Fibroblast of peridontal ligament (primary cell): ENCODE measurements at regions not wholly inside any gene's neighbourhood (a gene's known extent, or its start where the extent isn't known, plus 50 kb on each side); places are given as distances from the start of the nearest gene placed in this dataset.
A peak's percentile ranks its signal among the peaks of the same experiment; 100 is the strongest.

Experiments used
- DNase-seq: peaks from one replicate; pipeline ENCODE4 v3.0.0-alpha.2; 2010; ENCODE audit errors: extremely low read depth

DNA sequence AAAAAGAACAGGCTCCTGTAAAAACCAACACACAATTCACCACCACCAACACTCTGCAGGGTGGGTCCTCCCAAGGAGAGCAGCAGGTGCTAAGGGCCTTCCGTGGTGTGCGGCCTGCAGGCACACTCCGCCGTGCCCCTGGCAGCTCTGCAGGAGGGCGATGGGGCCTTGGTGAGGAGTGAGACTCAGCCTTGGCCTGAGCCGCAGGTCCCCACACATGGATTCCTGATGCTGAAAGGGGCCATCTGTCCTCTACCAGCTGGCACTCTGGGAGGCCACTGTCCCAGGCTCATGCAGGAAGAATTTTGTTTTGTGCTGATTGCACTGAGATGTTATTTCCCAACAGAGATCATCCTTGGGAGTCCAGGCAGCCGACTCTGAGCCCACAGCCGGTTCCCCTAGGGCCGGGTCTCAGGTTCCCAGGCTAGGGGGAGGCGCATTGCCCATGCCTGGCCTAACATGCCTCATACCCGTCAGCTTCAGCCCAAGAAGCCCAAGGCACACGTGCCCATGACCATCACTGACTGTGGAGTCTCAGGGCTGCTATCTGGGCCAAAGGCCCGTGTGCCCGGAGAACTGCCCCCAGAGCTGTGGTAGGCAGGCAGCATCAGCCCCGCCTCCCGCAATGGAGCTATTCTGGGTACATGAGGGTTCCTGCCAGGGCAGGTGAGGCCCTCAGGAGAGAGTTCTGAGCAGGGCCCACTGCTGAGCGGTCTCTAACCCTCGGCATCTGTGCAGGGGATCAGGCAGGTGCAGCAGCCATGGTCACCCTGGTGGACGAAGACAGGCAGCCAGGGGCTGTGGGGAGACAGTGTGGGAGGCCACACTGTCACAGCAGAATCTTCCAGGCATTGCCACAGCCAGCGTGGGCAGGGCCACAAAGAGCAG lies 97.9 kb upstream of the ZNF469 start:
- no peak for DNase-seq

DNA sequence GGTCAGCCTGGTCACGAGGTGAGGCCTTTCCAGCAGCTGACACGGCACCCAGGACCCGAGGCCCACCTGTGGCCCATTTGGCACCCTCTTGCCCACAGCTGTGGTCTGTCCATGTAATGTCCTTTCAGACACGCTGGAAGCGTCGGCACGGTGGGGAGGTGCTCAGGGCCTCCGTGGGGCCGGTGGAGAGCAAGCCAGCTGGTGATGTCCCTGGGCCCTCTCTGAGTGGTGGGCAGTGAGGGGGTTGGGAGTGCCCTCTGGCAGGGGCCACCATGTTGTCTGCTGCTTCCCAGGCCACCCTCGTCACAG lies 97.3 kb upstream of the ZNF469 start:
- DNase-seq, result no peak

DNA sequence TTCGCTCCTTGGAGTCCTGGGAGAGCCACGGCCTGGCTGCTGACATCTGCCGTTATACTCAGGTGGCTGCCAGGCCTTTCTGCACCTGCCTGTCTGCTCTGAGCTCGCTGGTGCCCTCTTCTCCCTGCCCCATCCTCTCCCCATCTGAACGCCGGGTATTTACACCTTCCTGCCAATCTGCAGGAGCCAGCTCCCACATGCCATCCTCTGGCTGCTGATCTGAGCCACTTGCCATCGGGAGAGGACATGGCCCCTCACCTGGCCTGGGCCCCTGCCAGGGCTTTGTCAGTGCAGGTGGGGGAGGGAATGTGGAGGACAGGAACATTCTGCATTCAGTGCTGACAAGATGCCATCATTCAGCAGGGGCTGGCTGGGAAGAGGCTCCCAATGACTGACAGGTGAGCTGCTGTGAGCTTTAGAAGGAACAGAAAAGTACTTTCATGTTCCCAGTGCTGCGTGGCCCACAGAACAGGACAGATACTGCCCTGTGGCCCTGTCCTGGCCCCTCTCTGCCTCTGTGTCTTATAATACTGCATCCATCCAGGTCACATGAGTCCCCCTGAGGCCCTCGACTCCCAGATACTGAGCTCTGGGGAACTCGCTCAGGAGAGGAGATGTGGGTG lies 96.3 kb upstream of the ZNF469 start:
- no peak for DNase-seq

DNA sequence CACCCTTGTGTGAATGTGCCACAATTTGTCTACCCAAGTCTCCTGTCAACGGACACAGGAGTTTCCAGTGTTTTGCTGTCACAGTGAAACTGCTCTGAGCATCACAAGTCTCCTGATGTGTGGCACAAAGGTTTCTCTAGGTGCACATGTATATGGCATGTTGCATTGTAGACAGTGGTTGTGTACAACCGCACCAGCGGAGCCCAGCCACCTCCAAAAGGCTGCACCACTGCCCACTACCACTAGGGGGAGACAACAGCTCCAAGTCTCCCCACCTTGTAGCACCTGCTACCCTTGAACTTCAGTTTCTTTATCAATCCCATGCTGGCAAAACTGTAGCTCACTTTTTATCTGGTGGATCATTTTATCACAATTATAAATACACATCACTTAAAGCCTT lies 95.5 kb upstream of the ZNF469 start:
- no peak for DNase-seq

DNA sequence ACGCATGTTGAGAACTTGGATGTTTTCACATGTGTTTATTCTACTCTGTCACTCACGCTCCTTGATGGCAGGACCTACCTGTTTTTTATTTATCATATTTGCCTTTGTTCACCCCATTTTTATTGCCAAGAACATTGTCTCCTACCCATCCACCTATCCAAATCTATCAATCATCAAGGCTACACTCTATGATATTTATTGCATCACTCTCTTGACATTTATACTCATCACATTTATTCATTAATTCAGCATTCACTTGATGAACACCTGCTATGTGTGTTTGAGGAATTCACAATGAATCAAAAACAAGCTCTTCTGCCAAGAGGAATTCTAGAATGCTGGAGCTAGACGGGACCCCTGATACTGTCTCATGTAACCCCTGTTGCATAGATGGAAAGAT lies 94.5 kb upstream of the ZNF469 start:
- no peak for DNase-seq

DNA sequence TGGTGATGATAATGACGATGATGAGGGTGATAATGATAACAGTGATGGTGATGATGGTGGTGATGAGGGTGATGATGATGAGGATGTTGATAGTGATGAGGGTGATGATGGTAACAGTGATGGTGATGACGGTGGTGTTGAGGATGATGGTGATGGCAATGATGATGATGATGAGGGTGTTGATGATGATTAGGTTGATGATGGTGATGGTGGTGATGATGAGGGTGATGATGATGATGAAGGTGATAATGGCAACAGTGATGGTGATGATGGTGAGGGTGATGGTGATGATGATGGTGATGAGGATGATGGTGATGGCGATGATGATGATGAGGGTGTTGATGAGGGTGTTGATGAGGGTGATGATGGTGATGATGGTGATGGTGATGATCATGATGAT lies 93.8 kb upstream of the ZNF469 start:
- no peak for DNase-seq

DNA sequence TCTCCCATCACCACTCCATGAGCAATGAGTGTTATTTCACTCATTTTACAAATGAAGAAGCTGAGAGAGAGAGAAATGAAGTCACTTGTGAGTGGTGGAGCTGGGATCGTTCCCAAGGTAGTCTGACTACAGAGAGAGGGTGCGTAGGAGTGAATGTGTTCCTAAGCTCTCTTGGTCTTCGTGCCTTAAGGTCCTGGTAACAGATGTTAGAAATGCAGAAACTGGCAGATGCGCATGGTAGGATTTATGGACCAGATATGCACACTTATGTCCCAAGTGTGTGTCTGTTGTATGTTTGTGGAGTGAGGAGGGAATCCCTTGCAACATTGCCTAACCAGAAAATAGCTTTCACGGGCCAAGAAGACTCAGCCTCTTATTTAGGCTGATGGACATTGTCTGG lies 93.2 kb upstream of the ZNF469 start:
- no peak for DNase-seq

DNA sequence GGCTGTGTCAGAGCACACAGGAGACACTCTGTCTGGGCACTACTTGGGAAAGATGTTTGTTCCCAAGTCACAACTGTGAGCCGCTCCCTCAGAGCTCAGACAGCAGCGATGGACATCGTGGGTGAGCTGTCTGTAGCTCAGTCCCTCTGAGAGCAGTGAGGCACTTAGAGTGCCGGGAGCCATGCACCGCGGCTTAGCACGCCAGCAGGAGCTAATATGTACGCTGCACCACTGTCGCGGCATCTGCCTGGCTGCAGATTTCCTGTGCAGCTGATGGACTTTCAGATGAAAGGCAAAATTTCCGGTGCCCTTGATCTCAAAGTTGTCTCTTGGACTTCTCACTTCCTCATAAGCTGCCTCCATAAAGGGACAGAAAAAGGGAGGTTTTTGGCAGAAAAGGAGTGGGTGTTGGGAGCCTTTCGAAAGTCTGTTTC lies 92.8 kb upstream of the ZNF469 start:
- no peak for DNase-seq

DNA sequence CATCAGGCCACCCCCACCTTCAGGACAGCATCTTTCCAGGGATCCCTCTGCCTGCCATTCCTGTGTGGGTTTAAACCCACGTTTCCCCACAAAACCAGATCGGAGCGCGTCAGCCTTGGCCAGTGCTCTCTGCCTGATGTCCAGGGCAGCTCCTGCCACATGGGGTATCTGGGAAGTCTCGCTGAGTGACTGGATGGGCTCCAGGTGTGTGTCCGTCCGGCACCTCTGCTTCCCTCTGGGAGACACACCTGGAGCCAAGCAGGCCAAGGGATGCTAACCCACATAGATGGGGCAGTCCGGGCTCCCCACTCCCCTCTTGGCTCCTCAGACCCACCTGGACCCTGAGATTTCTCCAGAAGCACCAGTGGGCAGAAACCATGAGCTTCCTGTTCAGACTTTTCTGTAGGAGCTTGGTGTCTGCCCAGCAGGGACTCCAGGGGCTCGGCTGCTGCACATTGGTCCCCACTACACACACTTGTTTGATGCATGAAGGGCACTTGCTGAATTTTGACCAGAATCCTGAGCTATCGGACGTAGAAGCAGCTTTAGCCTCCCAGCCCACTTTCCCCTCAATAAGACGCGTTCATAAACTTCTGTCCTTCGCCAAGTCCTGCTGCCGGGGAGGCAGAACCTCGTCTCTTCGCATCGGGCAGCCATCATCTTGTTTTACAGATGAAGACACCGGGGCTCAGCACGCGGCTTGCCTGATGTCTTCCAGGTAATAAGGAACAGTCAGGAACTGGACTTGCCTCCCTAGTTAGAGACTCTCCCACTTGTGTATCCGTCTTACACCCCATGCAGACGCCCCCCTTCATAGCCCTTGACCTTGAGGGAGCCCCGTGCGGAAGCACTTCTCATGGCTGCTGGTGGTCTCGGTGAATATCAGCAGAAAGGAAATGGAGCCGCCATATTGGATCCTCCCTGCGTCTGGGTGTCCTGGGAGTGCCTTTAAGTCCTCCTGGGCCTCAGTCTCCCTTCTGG lies 91.6 kb upstream of the ZNF469 start:
- DNase-seq, result no peak

DNA sequence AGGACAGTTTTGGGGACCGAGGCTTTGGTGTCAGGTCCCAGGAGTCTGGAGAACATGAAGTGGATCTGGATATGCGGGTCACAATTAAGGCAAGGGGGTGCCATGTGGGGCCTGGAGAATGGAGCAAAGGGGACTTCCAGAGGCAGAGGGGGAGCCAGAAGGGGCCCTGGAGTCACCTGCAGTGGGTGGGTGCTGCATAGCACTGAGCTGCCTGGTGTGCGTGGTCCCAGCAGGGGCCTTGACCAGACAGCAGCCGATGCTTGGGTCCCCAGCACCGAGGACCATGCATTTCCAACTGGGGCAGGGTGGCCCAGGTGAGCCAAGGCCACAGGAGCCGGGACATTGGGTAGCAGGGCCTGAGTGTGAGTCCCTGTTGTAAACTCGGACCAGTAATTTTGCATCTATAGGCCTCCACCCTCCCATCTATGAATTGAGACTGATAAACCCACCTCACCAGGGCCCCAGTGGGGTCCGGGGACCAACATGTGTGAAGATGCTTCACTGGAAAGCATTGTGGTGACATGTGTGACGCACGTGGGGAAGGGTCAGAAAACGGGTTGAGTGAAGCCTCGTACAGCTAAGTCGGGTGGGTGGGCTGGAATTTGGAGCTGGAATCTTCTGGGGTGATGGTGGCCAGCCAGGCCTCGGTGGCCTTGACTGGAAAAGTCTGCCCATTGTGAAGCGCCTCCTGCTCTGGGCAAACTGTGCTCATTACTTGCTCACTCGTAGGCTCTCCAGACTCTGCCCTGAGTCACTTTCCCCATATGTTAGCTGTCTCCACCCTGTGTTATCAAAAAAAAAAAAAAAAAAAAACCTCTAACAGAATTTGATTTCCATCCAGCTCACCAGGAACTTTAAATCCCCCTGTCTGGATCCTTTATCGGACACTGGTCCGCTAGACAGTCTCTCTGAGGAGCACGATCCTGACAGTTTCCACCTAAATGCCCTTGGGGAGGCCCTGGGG lies 90.5 kb upstream of the ZNF469 start:
- peak; percentile 29 for DNase-seq

DNA sequence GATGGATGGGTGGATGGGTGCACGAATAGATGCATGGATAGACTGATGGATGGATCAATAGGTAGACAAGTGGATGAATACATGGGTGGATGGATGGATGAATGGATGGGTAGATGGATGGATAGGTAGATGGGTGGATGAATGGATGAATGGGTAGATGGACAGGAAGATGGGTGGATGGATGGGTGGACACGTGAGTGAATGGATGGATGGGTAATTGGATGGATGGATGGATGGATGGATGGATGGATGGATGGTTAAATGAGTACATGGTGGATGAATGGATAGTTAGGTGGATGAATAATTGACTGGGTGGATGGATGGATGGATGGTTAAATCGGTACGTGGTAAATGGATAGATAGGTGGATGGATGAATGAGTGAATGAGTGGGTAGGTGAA lies 89.7 kb upstream of the ZNF469 start:
- no peak for DNase-seq

DNA sequence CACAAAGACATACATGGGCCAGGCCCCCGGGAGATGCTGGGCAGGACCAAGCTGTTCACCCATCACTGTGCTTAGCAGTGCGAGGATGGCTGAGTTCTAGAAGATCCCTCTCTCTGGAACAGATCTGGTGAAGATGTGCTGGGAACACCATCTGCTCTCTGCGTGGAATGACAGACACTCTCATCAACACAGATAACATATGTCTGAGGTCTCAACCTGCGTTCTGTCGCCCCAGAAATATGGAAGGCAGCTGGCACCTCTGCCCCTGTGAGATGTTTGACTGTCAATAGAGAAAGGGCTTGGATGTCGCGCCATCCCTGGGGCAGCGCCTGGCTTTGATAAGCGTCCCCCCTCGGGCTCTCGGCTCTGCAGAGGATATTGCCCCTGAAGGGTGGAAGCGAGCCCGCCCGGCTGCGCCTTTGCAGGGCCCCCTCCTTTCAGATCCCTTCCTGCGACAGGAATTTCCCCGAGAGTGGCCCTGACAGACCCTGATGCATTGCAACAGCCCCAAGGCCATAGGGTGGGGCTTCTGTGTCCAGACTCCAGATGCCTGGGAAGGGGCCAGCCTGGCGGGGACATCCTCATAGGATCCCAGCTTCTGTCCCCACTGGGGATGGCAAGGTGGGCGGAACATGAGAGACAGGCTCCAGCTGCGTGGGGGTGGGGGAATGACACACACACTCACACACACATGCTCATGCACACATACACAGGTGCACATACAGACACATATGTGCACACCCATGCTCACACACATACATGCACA lies 86.9 kb upstream of the ZNF469 start:
- no peak for DNase-seq

DNA sequence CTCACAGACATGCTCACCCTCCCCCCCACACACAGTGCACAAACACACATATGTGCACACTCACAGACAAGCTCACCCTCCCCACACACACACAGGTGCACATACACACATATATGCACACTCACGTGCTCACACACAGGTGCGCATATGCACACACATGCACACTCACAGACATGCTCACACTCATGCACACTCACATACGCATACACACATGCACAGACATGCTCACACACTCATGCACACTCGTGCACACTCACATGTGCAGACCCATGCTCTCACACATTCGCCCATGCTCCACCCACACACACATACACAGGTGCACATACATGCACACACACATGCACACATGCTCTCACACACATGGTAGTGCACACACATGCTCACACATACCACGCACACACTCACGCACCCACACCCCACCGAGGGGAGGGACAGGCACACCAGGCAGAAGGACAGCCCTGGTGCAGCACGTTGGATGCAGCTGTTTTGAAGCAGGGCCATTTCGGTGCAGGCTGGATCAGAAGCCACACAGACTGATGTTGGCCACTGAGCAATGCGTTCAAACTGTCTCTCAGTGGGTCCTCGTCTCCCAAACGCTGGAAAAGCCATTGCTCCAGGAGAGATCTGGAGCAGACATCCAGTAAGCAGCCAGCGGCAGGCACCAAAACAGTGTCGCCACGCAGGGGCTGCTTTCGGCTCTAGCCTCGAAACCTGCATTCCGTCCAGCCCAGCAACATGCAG lies 86.2 kb upstream of the ZNF469 start:
- no peak for DNase-seq

DNA sequence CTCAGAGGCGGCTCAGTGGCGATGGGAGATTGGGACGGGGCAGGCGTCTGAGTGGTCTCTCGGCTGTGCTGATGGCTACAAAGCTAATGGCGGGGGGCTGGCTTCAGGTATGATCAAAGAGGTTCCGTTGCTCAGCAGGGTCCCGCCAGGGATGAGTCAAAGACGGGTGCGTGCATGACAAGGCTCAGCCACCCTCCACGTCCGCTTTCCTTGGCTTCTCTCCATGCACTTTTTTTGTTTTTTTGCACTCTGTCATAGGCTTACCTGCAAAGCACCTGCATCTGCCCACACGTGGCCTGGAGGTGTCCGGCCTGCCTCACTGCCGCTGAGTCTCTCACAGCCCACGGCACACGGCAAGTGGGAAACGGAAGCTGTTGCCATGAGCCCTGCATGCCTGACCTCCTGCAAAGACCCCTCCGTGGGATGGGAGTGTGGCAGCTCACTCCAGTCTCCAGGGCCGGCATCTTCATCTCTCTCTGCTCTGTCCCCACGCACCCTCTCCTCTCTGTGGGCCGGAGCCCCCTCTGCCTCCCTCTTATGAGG lies 85.5 kb upstream of the ZNF469 start:
- DNase-seq, result no peak

DNA sequence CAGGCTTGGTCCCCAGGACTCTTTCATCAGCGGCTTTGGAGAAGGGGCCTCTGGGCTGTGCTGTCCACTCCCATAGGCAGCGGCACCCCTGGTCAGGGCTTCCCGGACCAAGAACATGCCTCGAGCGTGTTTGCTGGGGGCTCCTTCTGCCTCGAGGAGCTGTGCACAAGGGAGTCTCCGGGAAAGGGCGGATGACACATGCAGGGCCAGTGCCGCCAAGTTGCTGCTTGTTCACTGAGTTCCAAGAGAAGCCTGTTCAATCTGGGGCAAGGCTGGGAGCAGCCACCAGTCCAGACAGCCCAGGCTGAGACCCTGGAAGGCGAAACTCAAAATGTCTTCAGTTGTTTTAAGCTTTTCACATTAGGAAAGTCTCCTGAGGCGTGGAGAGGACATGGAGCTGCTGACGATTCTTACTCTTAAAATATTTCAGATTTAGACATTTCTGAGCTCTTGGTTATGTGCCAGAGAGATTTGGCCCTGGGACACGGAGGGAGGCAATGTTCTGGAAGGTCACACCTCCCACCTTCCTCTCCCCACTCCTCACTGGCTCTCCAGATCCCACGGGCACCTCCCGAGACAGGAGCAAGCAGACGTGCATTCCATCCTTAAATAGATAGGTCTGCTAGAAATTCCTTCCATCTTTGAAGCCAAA lies 84.5 kb upstream of the ZNF469 start:
- peak; percentile 32 for DNase-seq

DNA sequence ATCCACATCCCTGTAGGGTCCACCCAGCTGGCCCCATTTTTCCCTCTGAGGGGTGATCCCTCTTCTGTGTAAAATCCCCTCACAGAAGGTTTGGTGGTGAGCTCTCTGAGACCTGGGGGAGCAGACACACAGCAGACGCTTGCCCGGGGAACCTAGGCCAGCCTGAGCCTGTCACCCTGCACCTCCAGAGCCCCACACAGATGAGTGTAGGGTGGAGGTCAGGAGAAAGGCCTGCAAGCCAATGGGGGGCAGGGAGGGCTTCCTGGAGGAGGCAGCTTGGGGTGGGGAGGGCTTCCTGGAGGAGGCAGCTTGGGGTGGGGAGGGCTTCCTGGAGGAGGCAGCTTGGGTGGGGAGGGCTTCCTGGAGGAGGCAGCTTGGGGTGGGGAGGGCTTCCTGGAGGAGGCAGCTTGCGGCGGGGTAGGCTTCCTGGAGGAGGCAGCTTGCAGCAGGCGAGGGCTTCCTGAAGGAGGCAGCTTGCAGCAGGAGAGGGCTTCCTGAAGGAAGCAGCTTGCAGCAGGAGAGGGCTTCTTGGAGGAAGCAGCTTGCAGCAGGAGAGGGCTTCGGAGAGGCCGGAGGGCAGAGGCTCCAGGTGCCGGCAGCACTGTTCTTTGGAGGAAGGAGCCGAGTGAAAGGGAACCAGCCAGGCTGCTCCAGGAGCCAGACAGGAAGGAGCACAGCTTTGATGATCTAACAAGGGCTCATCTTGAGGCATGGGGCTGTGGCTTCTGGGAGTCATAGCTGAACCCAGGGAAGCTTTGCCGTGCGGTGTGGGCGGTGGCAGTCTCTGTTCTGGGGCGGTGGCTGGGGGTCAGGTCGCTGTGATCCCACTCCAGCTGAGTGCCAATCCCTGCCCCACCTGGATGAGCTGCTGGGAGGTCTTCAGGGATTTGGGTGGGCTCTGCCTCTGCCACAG lies 83.7 kb upstream of the ZNF469 start:
- DNase-seq, result no peak

DNA sequence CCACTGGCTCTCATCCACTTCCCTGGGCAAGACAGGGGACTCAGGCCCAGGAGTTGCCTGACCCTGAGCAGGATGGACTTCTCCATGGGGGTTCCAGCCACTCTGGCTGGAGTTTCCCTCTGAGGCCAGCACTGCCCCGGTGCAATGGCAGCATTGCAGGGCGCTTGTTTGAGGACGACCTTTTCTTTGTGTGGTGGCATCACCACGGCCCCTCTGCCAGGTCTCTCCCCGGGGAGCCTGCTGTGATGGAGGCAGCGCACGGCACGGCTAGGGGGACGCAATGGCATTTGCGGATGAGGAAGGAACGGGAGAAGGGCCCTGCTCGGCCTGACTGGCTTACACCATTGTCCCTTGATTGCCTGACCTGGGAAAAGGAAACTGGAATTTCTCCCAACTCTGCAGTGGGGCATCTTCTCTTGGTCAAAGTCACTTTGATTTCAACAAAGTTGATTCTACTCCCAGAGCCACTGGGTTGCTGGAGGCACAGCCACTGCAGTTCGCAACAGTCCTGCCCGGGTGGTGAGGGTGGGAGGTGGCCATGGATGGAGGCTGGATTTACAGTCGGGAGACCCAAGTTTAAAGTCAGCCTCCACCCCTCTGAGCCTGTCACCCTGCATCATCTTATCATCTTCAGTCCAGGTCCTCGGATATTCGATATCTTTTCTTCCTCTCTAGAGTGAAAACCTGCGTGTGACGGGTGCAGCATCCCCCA lies 82.9 kb upstream of the ZNF469 start:
- no peak for DNase-seq
